Astrocyte (in vitro differentiated cells and primary cell): ENCODE measurements at regions not wholly inside any gene's neighbourhood (a gene's known extent, or its start where the extent isn't known, plus 50 kb on each side); places are given as distances from the start of the nearest gene placed in this dataset.

Experiments
- DNase-seq: peaks from one replicate; pipeline ENCODE4 v3.0.0-alpha.2; 2010; ENCODE audit warnings: low read depth
- FAIRE-seq: peaks from 2 replicates; lab custom pipeline; 2011; peaks lifted over from hg19 to GRCh38; lab: Jason Lieb, UNC
- H2AFZ ChIP-seq: 2 replicates; pipeline ENCODE4 v1.6.0; 2012; ENCODE audit warnings: low read depth, low read length, inconsistent platforms
- H3K27ac ChIP-seq: 2 replicates; pipeline ENCODE4 v1.5.1; 2011; ENCODE audit warnings: low read depth, low read length, inconsistent platforms
- H3K27me3 ChIP-seq: 2 replicates; pipeline ENCODE4 v1.6.0; 2011; ENCODE audit warnings: low read length, inconsistent platforms; ENCODE audit not compliant: insufficient read depth
- H3K36me3 ChIP-seq: 2 replicates; pipeline ENCODE4 v1.5.1; 2011; ENCODE audit warnings: low read length, inconsistent platforms; ENCODE audit not compliant: insufficient read depth
- H3K4me1 ChIP-seq: 2 replicates; pipeline ENCODE4 v1.5.1; 2011; ENCODE audit warnings: low read length, inconsistent platforms; ENCODE audit not compliant: insufficient read depth
- H3K4me2 ChIP-seq: 2 replicates; pipeline ENCODE4 v1.6.0; 2012; ENCODE audit warnings: low read length, inconsistent platforms
- H3K4me3 ChIP-seq: 2 replicates; pipeline ENCODE4 v1.5.1; 2011; ENCODE audit warnings: low read depth, mild to moderate bottlenecking, low read length, inconsistent platforms; ENCODE audit not compliant: insufficient read depth
- H3K79me2 ChIP-seq: 2 replicates; pipeline ENCODE4 v1.6.0; 2012; ENCODE audit warnings: mild to moderate bottlenecking, low read length, inconsistent platforms; ENCODE audit not compliant: insufficient read depth
- H3K9ac ChIP-seq: 2 replicates; pipeline ENCODE4 v1.6.0; 2012; ENCODE audit warnings: mild to moderate bottlenecking, low read length, inconsistent platforms
- H3K9me3 ChIP-seq: 2 replicates; pipeline ENCODE4 v1.5.1; 2012; ENCODE audit warnings: low read depth, mild to moderate bottlenecking, low read length, inconsistent platforms; ENCODE audit not compliant: insufficient read depth
- H4K20me1 ChIP-seq: 2 replicates; pipeline ENCODE4 v1.6.0; 2012; ENCODE audit warnings: low read length, inconsistent platforms; ENCODE audit not compliant: insufficient read depth
- H3K27ac Mint-ChIP-seq: one replicate; pipeline ENCODE4 v1.8.0; 2021; ENCODE audit warnings: mild to moderate bottlenecking, mixed read lengths; ENCODE audit not compliant: unreplicated experiment
- H3K27me3 Mint-ChIP-seq: one replicate; pipeline ENCODE4 v1.8.0; 2021; ENCODE audit warnings: low read depth, mixed read lengths; ENCODE audit not compliant: unreplicated experiment
- H3K36me3 Mint-ChIP-seq: one replicate; pipeline ENCODE4 v1.8.0; 2021; ENCODE audit warnings: low read depth, mixed read lengths; ENCODE audit not compliant: unreplicated experiment
- H3K4me1 Mint-ChIP-seq: one replicate; pipeline ENCODE4 v1.8.0; 2021; ENCODE audit warnings: low read depth, mixed read lengths; ENCODE audit not compliant: unreplicated experiment
- H3K4me3 Mint-ChIP-seq: one replicate; pipeline ENCODE4 v1.8.0; 2021; ENCODE audit warnings: mild to moderate bottlenecking, moderate library complexity, mixed read lengths; ENCODE audit not compliant: unreplicated experiment
- H3K9me3 Mint-ChIP-seq: one replicate; pipeline ENCODE4 v1.8.0; 2021; ENCODE audit warnings: mild to moderate bottlenecking, mixed read lengths; ENCODE audit not compliant: unreplicated experiment
- CTCF ChIP-seq: IDR thresholded peaks from 2 replicates; pipeline ENCODE4 v1.5.1; 2011; ENCODE audit warnings: low read depth, mild to moderate bottlenecking, inconsistent platforms, low read length, moderate library complexity; ENCODE audit not compliant: insufficient read depth
- EZH2 ChIP-seq: IDR thresholded peaks from 2 replicates; pipeline ENCODE4 v1.6.1; 2012; ENCODE audit warnings: mild to moderate bottlenecking, low read length, inconsistent platforms; ENCODE audit not compliant: insufficient read depth

- H3K27ac Mint-ChIP-seq: no peak overlapping the region
- Histone ChIP-seq H2AFZ (no peak overlapping the region), H3K27ac (no peak overlapping the region), H3K4me1 (peaks cover 10% of the 10 kb centered on the region), H3K27me3 (no peaks in the 10 kb centered on the region), H3K9ac (no peak overlapping the region), H3K79me2 (no peaks in the 10 kb centered on the region), H3K4me2 (no peak overlapping the region), H3K9me3 (no peaks in the 10 kb centered on the region), H3K36me3 (no peaks in the 10 kb centered on the region), H3K4me3 (no peak overlapping the region), H4K20me1 (no peaks in the 10 kb centered on the region)
- peak; percentile 50 for DNase-seq
- TF ChIP-seq CTCF (no peak), EZH2 (no peak)
- H3K4me1 Mint-ChIP-seq: peaks cover 12% of the 10 kb centered on the region
- no peak for FAIRE-seq
- peaks cover 7% of the 10 kb centered on the region for H3K9me3 Mint-ChIP-seq
- peaks cover 3% of the 10 kb centered on the region for H3K27me3 Mint-ChIP-seq
- no peaks in the 10 kb centered on the region for H3K36me3 Mint-ChIP-seq
- no peak overlapping the region for H3K4me3 Mint-ChIP-seq
These were observed 236.1 kb downstream of the QDPR start for GRCh38 chr4:17275836-17276235.

- Mint-ChIP-seq H3K27ac (no peak overlapping the region), H3K4me3 (no peak overlapping the region), H3K36me3 (peaks cover 3% of the 10 kb centered on the region), H3K9me3 (peaks cover 7% of the 10 kb centered on the region), H3K27me3 (peaks cover 25% of the 10 kb centered on the region), H3K4me1 (peaks cover 12% of the 10 kb centered on the region)
- no peak overlapping the region for H2AFZ ChIP-seq
- no peaks in the 10 kb centered on the region for H3K79me2 ChIP-seq
- H3K36me3 ChIP-seq: no peaks in the 10 kb centered on the region
- H3K9ac ChIP-seq: no peak overlapping the region
- no peak for FAIRE-seq
- H3K27me3 ChIP-seq: peaks cover 2% of the 10 kb centered on the region
- TF ChIP-seq EZH2 (no peak), CTCF (no peak)
- no peaks in the 10 kb centered on the region for H4K20me1 ChIP-seq
- peaks cover 10% of the 10 kb centered on the region for H3K4me1 ChIP-seq
- no peak overlapping the region for H3K27ac ChIP-seq
- H3K4me3 ChIP-seq: no peak overlapping the region
- no peak for DNase-seq
- H3K4me2 ChIP-seq: no peak overlapping the region
- H3K9me3 ChIP-seq: no peaks in the 10 kb centered on the region
These were observed 238.8 kb downstream of the QDPR start for GRCh38 chr4:17273047-17273446.

GRCh38 chr4:17272154-17272553, 239.7 kb downstream of the QDPR start:
- Mint-ChIP-seq H3K4me3 (no peak overlapping the region), H3K36me3 (peaks cover 3% of the 10 kb centered on the region), H3K27me3 (peaks cover 30% of the 10 kb centered on the region), H3K27ac (no peak overlapping the region), H3K9me3 (peaks cover 7% of the 10 kb centered on the region), H3K4me1 (peaks cover 12% of the 10 kb centered on the region)
- H3K79me2 ChIP-seq: no peaks in the 10 kb centered on the region
- DNase-seq: no peak
- peaks cover 9% of the 10 kb centered on the region for H3K4me1 ChIP-seq
- H3K9me3 ChIP-seq: no peaks in the 10 kb centered on the region
- no peak overlapping the region for H3K9ac ChIP-seq
- H3K36me3 ChIP-seq: no peaks in the 10 kb centered on the region
- no peak overlapping the region for H3K4me2 ChIP-seq
- peaks cover 2% of the 10 kb centered on the region for H3K27me3 ChIP-seq
- no peak for FAIRE-seq
- H2AFZ ChIP-seq: no peak overlapping the region
- TF ChIP-seq EZH2: no peak
- no peak for TF ChIP-seq CTCF
- no peak overlapping the region for H3K27ac ChIP-seq
- no peaks in the 10 kb centered on the region for H4K20me1 ChIP-seq
- no peak overlapping the region for H3K4me3 ChIP-seq
